ENCODE measurements at regions not wholly inside any gene's neighbourhood (a gene's known extent, or its start where the extent isn't known, plus 50 kb on each side); places are given as distances from the start of the nearest gene placed in this dataset.

DNA sequence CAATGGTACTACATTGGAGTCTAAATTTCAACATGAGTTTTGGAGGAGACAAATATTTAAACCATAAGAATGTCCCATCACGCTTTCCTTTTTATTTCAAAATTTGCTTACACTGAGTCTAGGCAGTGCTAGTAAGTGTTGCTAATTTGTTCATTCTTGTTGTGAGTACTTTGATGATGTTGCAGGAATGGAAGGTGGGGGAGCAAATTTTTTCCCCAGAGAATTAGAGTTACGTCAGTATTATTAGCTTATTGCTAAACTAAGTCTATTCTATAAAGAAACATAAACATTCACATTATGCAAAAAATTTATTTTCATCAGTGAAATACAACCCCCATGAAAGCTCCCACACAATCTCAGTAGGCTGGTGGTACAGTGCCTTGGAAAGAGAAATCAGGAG, 88.0 kb downstream of the BLID start:
- H3K27me3 ChIP-seq, result no peaks in the 10 kb centered on the region
- no peaks in the 10 kb centered on the region for H3K9me3 ChIP-seq
- H3K27ac ChIP-seq, result no peak overlapping the region
- no peaks in the 10 kb centered on the region for H3K4me1 ChIP-seq
- intact Hi-C loops (cut with DNase I), result loop anchor here (5.0 kb wide), 1 partner anchor 1631 kb away; no protein-coding TSS in a partner anchor
- DNase-seq (ENCODE audit: extremely low spot score in 2 of 2), result no peak
- no peaks in the 10 kb centered on the region for H3K36me3 ChIP-seq
- TF ChIP-seq POLR2AphosphoS5 (IDR thresholded peaks at IDR 0.05; ENCODE audit: insufficient read depth in 1 of 2, low read depth in 1 of 2), result no peak
- no peak for TF ChIP-seq POLR2A (IDR thresholded peaks at IDR 0.05)
- TF ChIP-seq, protein P1, sequence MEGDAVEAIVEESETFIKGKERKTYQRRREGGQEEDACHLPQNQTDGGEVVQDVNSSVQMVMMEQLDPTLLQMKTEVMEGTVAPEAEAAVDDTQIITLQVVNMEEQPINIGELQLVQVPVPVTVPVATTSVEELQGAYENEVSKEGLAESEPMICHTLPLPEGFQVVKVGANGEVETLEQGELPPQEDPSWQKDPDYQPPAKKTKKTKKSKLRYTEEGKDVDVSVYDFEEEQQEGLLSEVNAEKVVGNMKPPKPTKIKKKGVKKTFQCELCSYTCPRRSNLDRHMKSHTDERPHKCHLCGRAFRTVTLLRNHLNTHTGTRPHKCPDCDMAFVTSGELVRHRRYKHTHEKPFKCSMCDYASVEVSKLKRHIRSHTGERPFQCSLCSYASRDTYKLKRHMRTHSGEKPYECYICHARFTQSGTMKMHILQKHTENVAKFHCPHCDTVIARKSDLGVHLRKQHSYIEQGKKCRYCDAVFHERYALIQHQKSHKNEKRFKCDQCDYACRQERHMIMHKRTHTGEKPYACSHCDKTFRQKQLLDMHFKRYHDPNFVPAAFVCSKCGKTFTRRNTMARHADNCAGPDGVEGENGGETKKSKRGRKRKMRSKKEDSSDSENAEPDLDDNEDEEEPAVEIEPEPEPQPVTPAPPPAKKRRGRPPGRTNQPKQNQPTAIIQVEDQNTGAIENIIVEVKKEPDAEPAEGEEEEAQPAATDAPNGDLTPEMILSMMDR (IDR thresholded peaks at IDR 0.05), result no peak
- H3K4me3 ChIP-seq, result no peak overlapping the region

DNA sequence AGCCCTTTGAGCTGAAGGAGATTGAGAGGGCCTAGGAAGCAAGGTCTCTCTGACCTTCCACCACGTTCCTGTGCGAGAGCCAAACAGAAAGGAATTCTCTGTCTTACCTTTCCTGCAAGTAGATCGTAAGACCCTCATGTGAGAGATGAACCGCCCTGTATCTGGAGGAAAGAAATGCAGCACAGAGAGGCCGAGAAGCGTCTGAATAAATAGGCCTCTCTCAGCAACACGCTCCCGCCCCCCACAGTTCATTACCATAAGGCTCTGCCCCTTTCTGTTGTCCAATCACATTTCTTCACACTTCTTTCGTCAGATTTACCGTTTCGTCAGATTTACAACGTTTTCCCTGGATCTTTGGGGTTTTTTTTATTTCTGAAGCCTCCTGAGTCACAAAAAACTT, 90.3 kb downstream of the BLID start:
- intact Hi-C loops (cut with DNase I), result loop anchor here (5.0 kb wide), 1 partner anchor 1628 kb away; no protein-coding TSS in a partner anchor
- H3K27ac ChIP-seq, result no peak overlapping the region
- no peaks in the 10 kb centered on the region for H3K4me1 ChIP-seq
- H3K27me3 ChIP-seq, result no peaks in the 10 kb centered on the region
- no peak for DNase-seq (ENCODE audit: extremely low spot score in 2 of 2)
- H3K9me3 ChIP-seq, result no peaks in the 10 kb centered on the region
- H3K36me3 ChIP-seq, result no peaks in the 10 kb centered on the region
- TF ChIP-seq POLR2AphosphoS5 (IDR thresholded peaks at IDR 0.05; ENCODE audit: insufficient read depth in 1 of 2, low read depth in 1 of 2) (no peak), POLR2A (IDR thresholded peaks at IDR 0.05) (no peak)
- TF ChIP-seq, protein P1 (IDR thresholded peaks at IDR 0.05), result no peak
- no peak overlapping the region for H3K4me3 ChIP-seq

DNA sequence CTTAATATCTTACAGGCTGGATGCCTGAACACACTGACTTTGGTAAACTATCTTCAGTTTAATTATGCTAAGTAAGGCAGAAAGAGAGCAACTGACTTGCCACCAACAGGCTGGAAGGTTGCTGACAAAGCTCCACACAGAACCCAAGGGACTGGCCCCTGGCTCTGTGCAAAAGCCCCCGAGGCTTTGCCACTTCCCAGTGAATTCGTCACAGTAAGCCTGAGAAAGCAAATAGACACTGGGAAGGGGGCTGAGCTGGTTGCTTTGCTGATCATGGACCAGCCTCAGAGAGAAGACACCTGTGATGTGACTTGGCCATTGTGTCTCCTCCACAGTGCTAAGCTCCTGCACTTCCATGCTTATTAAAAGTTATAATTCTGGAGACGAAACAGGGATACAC, 91.7 kb downstream of the BLID start:
- Histone ChIP-seq H3K36me3 (no peaks in the 10 kb centered on the region), H3K4me3 (no peak overlapping the region), H3K27me3 (no peaks in the 10 kb centered on the region), H3K4me1 (no peaks in the 10 kb centered on the region), H3K9me3 (no peaks in the 10 kb centered on the region), H3K27ac (no peak overlapping the region)
- TF ChIP-seq, protein P1 (IDR thresholded peaks at IDR 0.05), result no peak
- TF ChIP-seq POLR2A (IDR thresholded peaks at IDR 0.05) (no peak), POLR2AphosphoS5 (IDR thresholded peaks at IDR 0.05; ENCODE audit: insufficient read depth in 1 of 2, low read depth in 1 of 2) (no peak)
- intact Hi-C loops (cut with DNase I), result no loop called here
- no peak for DNase-seq (ENCODE audit: extremely low spot score in 2 of 2)

DNA sequence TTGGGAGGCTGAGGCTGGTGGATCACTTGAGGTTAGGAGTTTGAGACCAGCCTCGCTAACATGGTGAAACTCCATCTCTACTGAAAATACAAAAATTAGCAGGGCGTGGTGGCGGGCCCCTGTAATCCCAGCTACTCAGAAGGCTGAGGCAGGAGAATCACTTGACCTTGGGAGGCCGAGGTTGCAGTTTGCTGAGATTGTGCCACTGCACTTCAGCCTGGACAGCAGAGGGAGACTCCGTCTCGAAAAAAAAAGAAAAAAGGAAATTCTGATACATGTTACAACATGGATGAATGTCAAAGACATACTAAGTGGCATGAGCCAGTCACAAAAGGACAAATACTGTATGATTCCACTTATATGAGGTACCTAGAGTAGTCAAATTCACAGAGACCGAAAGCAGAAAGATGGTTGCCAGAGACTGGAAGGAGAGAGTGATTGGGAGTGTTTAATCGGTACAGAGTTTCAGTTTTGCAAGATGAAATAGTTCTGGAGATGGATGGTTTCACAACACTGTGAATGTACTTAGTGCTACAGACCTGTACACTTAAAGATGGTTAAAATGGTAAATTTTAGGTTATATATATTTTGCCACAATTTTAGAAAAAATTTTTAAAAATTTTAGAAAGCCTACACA, 92.3 kb downstream of the BLID start:
- Histone ChIP-seq H3K4me3 (no peak overlapping the region), H3K27me3 (no peaks in the 10 kb centered on the region), H3K4me1 (no peaks in the 10 kb centered on the region), H3K27ac (no peak overlapping the region), H3K9me3 (no peaks in the 10 kb centered on the region), H3K36me3 (no peaks in the 10 kb centered on the region)
- TF ChIP-seq POLR2A (IDR thresholded peaks at IDR 0.05), result no peak
- TF ChIP-seq, protein P1 (IDR thresholded peaks at IDR 0.05), result no peak
- no peak for TF ChIP-seq POLR2AphosphoS5 (IDR thresholded peaks at IDR 0.05; ENCODE audit: insufficient read depth in 1 of 2, low read depth in 1 of 2)
- intact Hi-C loops (cut with DNase I), result no loop called here
- no peak for DNase-seq (ENCODE audit: extremely low spot score in 2 of 2)

DNA sequence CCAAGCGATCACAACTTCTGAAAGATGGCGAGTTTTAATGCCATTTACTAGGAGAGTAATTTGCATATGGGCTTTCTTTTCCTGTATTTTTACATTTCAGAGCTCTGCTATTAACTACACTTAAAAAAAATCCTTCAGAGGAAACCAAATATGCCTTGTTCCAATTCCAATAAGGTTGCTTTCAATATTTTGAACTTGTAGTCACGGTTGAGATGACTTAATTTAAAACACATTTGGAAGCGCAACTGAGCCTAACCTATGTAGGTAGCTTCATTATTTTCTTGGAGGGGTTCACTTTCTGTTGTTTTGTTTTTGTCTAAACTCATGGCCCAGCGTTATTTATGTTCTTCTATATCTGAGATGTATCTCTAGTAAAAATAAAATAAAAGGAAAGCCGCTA, 93.4 kb downstream of the BLID start:
- H3K27me3 ChIP-seq, result no peaks in the 10 kb centered on the region
- H3K4me1 ChIP-seq, result no peaks in the 10 kb centered on the region
- DNase-seq (ENCODE audit: extremely low spot score in 2 of 2), result no peak
- H3K4me3 ChIP-seq, result no peak overlapping the region
- intact Hi-C loops (cut with DNase I), result no loop called here
- H3K36me3 ChIP-seq, result no peaks in the 10 kb centered on the region
- no peak for TF ChIP-seq POLR2AphosphoS5 (IDR thresholded peaks at IDR 0.05; ENCODE audit: insufficient read depth in 1 of 2, low read depth in 1 of 2)
- TF ChIP-seq, protein P1 (IDR thresholded peaks at IDR 0.05), result no peak
- no peak for TF ChIP-seq POLR2A (IDR thresholded peaks at IDR 0.05)
- no peak overlapping the region for H3K27ac ChIP-seq
- no peaks in the 10 kb centered on the region for H3K9me3 ChIP-seq

Measured in vagina (tissue), 2 donors.